ENCODE measurements at regions not wholly inside any gene's neighbourhood (a gene's known extent, or its start where the extent isn't known, plus 50 kb on each side); places are given as distances from the start of the nearest gene placed in this dataset.

DNA sequence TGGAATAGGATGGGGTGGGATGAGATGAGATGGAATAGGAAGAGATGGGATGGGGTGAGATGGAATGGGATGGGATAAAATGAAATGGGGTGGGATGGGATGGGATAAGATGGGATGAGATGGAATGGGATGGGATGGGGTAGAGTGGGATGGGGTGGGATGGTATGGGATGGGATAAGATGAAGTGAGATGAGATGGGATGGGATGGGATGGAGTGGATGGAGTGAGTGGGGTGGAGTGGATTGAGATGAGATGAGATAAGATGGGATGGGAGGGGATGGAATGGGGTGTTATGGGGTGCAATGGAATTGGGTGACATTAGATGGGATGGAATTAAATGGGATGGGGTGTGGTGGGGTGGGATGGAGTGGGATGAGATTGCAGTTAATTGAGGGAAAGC lies 279.2 kb upstream of the CDH5 start:
- no peaks in the 10 kb centered on the region for H4K20me1 ChIP-seq (replicated peaks in 1 of 2; ENCODE audit: control insufficient read depth in 1 of 2, insufficient read depth in 2 of 2, low read length in 2 of 2)
- FAIRE-seq: no peak
- H3K27me3 ChIP-seq (replicated peaks in 1 of 4; ENCODE audit: control insufficient read depth in 3 of 4, extremely low read depth in 1 of 4, insufficient read depth in 3 of 4, low read length in 3 of 4): no peaks in the 10 kb centered on the region
- no peaks in the 10 kb centered on the region for H3K79me2 ChIP-seq (ENCODE audit: control insufficient read depth in 1 of 2, insufficient read depth in 2 of 2, low read length in 2 of 2)
- ChIA-PET CTCF (ENCODE audit: partially characterized antibody) (interaction anchor here (0.6 to 1.5 kb wide), 2 partner anchors 10 to 153 kb away, joined by 3 to 4 read pairs; no protein-coding TSS in a partner anchor), POLR2A (ENCODE audit: partially characterized antibody) (no interaction called here)
- H2BK15ac ChIP-seq (ENCODE audit: low read length): no peak overlapping the region
- H3K27ac ChIP-seq (ENCODE audit: low read depth, low read length): no peak overlapping the region
- no peak overlapping the region for H2AK5ac ChIP-seq (ENCODE audit: low read depth, low read length)
- no peak overlapping the region for H4K5ac ChIP-seq (ENCODE audit: insufficient read length, low read depth, low read length)
- H3K4ac ChIP-seq (replicated peaks; ENCODE audit: insufficient read length, low read depth, low read length): no peak overlapping the region
- H4K8ac ChIP-seq (ENCODE audit: extremely low read depth, insufficient read depth, low read length): no peak overlapping the region
- H3K4me2 ChIP-seq (ENCODE audit: insufficient read depth in 1 of 2, low read depth in 2 of 2, low read length in 2 of 2): no peak overlapping the region
- H2BK12ac ChIP-seq (ENCODE audit: low read depth, low read length): no peak overlapping the region
- no peak for DNase-seq (ENCODE audit: low read depth in 1 of 2, low spot score in 2 of 2)
- no peaks in the 10 kb centered on the region for H3K36me3 ChIP-seq (ENCODE audit: control insufficient read depth in 2 of 4, insufficient read depth in 4 of 4, low read length in 3 of 4)
- no peak overlapping the region for H3K23ac ChIP-seq (ENCODE audit: insufficient read length)
- no peak overlapping the region for H2BK5ac ChIP-seq (ENCODE audit: low read depth, low read length)
- no peak overlapping the region for H4K91ac ChIP-seq (replicated peaks; ENCODE audit: insufficient read length, low read length)
- no peak overlapping the region for H3K56ac ChIP-seq (replicated peaks; ENCODE audit: insufficient read length, low read depth, low read length)
- peaks cover 2% of the 10 kb centered on the region; the same call in 1 of the 2 replicates for H3K23me2 ChIP-seq (ENCODE audit: low read depth, low read length)
- peaks cover 0 to 3% (median 0%) of the 10 kb centered on the region in 4 experiments; a peak in 2 of 7 replicates for H3K4me1 ChIP-seq (replicated peaks in 1 of 4; ENCODE audit: control insufficient read depth in 3 of 4, insufficient read depth in 4 of 4, low read length in 3 of 4)
- H3K4me3 ChIP-seq (ENCODE audit: extremely low read depth in 1 of 4, insufficient read depth in 2 of 4, low read depth in 3 of 4, low read length in 4 of 4): no peak overlapping the region
- no peaks in the 10 kb centered on the region for H3K79me1 ChIP-seq (ENCODE audit: low read depth, low read length)
- no peak overlapping the region for H2BK20ac ChIP-seq (ENCODE audit: low read length)
- no peak for TF ChIP-seq CBX8 (IDR thresholded peaks at IDR 0.05; ENCODE audit: borderline replicate concordance, low read depth, low read length)
- TF ChIP-seq EGR1 (IDR thresholded peaks at IDR 0.05; ENCODE audit: borderline replicate concordance, low read depth, low read length): no peak
- no peak for TF ChIP-seq POLR2A (IDR thresholded peaks at IDR 0.05; ENCODE audit: control extremely low read depth in 1 of 2, low read depth in 2 of 2, low read length in 2 of 2)
- no peak for TF ChIP-seq RAD21 (IDR thresholded peaks at IDR 0.05 in 1 of 2, conservative IDR thresholded peaks at IDR 0.05 in 1 of 2; ENCODE audit: low read depth in 2 of 2, low read length in 2 of 2)
- no peak for TF ChIP-seq SIX5 (IDR thresholded peaks at IDR 0.05; ENCODE audit: low read depth, low read length)
- no peak for TF ChIP-seq POU5F1 (IDR thresholded peaks at IDR 0.05; ENCODE audit: low read depth, low read length)
- TF ChIP-seq KDM1A (IDR thresholded peaks at IDR 0.05; ENCODE audit: borderline replicate concordance, low read length): no peak
- no peak for TF ChIP-seq HDAC2 (IDR thresholded peaks at IDR 0.05; ENCODE audit: borderline replicate concordance in 1 of 2, low read depth in 2 of 2, low read length in 2 of 2)
- TF ChIP-seq RXRA (IDR thresholded peaks at IDR 0.05; ENCODE audit: insufficient read depth, low read depth, low read length): no peak
- no peak for TF ChIP-seq EZH2 (IDR thresholded peaks at IDR 0.05; ENCODE audit: low read depth, low read length, severe bottlenecking)
- TF ChIP-seq KDM5A (IDR thresholded peaks at IDR 0.05; ENCODE audit: low read length): no peak
- TF ChIP-seq TAF1 (IDR thresholded peaks at IDR 0.05; ENCODE audit: low read depth, low read length): no peak
- TF ChIP-seq, protein P1, sequence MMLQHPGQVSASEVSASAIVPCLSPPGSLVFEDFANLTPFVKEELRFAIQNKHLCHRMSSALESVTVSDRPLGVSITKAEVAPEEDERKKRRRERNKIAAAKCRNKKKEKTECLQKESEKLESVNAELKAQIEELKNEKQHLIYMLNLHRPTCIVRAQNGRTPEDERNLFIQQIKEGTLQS (IDR thresholded peaks at IDR 0.05; ENCODE audit: insufficient read depth, low read depth, low read length): no peak
- TF ChIP-seq TEAD4 (IDR thresholded peaks at IDR 0.05; ENCODE audit: low read depth, low read length): no peak
- no peak for TF ChIP-seq BACH1 (IDR thresholded peaks at IDR 0.05; ENCODE audit: low read length)
- no peak overlapping the region for H2AFZ ChIP-seq (ENCODE audit: low read length)
- no peak overlapping the region for H3K9ac ChIP-seq (replicated peaks in 1 of 4; ENCODE audit: extremely low read depth in 1 of 4, low read depth in 3 of 4, low read length in 3 of 4)
- no peak overlapping the region for H3K18ac ChIP-seq (ENCODE audit: extremely low read depth, low read length)
- no peak overlapping the region for H3K14ac ChIP-seq (ENCODE audit: insufficient read length)
- no peak overlapping the region for H2BK120ac ChIP-seq (replicated peaks; ENCODE audit: low read depth, low read length)
- H3K9me3 ChIP-seq (ENCODE audit: insufficient read depth in 2 of 2, low read depth in 1 of 2, low read length in 1 of 2): no peaks in the 10 kb centered on the region

Data from H1 (cell line).